ENCODE measurements at regions not wholly inside any gene's neighbourhood (a gene's known extent, or its start where the extent isn't known, plus 50 kb on each side); places are given as distances from the start of the nearest gene placed in this dataset.

DNA sequence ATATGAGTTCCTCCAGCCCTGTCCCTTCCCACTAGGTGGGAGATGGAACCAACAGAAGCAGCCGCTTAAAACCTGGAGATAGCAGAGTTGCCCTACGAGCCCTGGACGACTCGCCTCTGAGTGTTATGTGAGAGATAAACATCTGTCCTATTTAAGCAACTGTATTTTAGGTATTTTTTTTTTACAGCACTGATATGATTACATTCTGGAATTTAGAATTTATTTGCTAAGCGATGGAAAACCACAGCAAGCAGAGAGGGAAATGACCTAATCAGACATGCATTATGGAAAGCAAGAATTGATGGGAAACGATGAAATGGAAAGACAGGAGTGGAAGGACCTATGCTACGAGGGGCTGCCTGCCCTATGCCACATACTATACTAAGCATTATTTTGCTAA lies 379.0 kb upstream of the IL12A start:
- CTCF ChIA-PET (ENCODE audit: unreplicated experiment), result no interaction called here
- no peaks in the 10 kb centered on the region for H3K9me2 ChIP-seq (ENCODE audit: insufficient read depth, low read length)
- POLR2A ChIA-PET, result interaction anchor here (0.8 kb wide), 1 partner anchor 73 kb away, joined by 3 read pairs; no protein-coding TSS in a partner anchor
- no peak overlapping the region for H3K4me2 ChIP-seq (ENCODE audit: low read length)
- no peaks in the 10 kb centered on the region for H3K79me2 ChIP-seq (ENCODE audit: insufficient read depth, low read depth, low read length)
- no TSS peak for BruUV-seq (replicated peaks)
- no peak overlapping the region for H3K27ac ChIP-seq (ENCODE audit: low read depth, low read length, poor library complexity, severe bottlenecking)
- H4K20me1 ChIP-seq (ENCODE audit: insufficient read depth, low read length), result no peaks in the 10 kb centered on the region
- H3K9me3 ChIP-seq (ENCODE audit: low read length), result no peaks in the 10 kb centered on the region
- no peak for TF ChIP-seq EZH2phosphoT487 (IDR thresholded peaks at IDR 0.05; ENCODE audit: borderline replicate concordance, low read depth, low read length)
- TF ChIP-seq CTCF (conservative IDR thresholded peaks at IDR 0.05; ENCODE audit: low read length), result no peak
- DNase-seq (ENCODE audit: low spot score), result no peak
- intact Hi-C loops (cut with micrococcal nuclease; ENCODE audit: unreplicated experiment), result no loop called here
- no peak overlapping the region for H3K4me3 ChIP-seq (ENCODE audit: low read depth, low read length, poor library complexity, severe bottlenecking)
- no peak overlapping the region for H2AFZ ChIP-seq (ENCODE audit: low read length)
- no peaks in the 10 kb centered on the region for H3K36me3 ChIP-seq (ENCODE audit: insufficient read depth, low read length)
- no peaks in the 10 kb centered on the region for H3K4me1 ChIP-seq (ENCODE audit: insufficient read depth, low read length, poor library complexity, severe bottlenecking)

DNA sequence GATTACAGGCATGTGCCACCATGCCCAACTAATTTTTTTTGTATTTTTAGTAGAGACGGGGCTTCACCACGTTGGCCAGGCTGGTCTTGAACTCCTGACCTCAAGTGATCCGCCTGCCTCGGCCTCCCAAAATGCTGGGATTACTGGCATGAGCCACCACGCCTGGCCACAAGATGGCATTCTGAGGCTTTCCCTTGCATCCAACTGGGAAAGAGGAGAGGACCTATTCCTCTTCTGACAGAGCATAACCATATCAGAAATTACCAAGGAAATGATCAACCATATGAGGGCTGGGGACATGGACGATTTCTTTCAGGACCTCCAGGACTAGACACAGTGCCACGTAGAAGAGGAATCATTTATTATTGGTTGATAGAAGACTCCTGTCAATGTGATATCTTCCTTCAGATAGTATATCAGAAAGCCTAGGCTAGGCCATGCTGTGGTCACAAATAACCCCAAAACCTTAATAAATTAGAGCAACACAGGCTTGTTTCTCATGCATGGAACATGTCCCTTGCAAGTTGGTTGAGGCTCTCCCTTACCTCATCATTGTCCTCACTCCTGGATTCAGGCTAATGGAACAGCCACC lies 372.3 kb upstream of the IL12A start:
- BruUV-seq (replicated peaks), result no TSS peak
- Histone ChIP-seq H3K4me3 (ENCODE audit: low read depth, low read length, poor library complexity, severe bottlenecking) (no peak overlapping the region), H3K9me2 (ENCODE audit: insufficient read depth, low read length) (no peaks in the 10 kb centered on the region), H3K36me3 (ENCODE audit: insufficient read depth, low read length) (no peaks in the 10 kb centered on the region), H4K20me1 (ENCODE audit: insufficient read depth, low read length) (no peaks in the 10 kb centered on the region), H2AFZ (ENCODE audit: low read length) (no peak overlapping the region), H3K27ac (ENCODE audit: low read depth, low read length, poor library complexity, severe bottlenecking) (no peak overlapping the region), H3K4me2 (ENCODE audit: low read length) (no peak overlapping the region), H3K4me1 (ENCODE audit: insufficient read depth, low read length, poor library complexity, severe bottlenecking) (no peaks in the 10 kb centered on the region), H3K9me3 (ENCODE audit: low read length) (no peaks in the 10 kb centered on the region), H3K79me2 (ENCODE audit: insufficient read depth, low read depth, low read length) (no peaks in the 10 kb centered on the region)
- ChIA-PET CTCF (ENCODE audit: unreplicated experiment) (no interaction called here), POLR2A (no interaction called here)
- no peak for DNase-seq (ENCODE audit: low spot score)
- intact Hi-C loops (cut with micrococcal nuclease; ENCODE audit: unreplicated experiment), result no loop called here
- TF ChIP-seq EZH2phosphoT487 (IDR thresholded peaks at IDR 0.05; ENCODE audit: borderline replicate concordance, low read depth, low read length), result no peak
- no peak for TF ChIP-seq CTCF (conservative IDR thresholded peaks at IDR 0.05; ENCODE audit: low read length)

DNA sequence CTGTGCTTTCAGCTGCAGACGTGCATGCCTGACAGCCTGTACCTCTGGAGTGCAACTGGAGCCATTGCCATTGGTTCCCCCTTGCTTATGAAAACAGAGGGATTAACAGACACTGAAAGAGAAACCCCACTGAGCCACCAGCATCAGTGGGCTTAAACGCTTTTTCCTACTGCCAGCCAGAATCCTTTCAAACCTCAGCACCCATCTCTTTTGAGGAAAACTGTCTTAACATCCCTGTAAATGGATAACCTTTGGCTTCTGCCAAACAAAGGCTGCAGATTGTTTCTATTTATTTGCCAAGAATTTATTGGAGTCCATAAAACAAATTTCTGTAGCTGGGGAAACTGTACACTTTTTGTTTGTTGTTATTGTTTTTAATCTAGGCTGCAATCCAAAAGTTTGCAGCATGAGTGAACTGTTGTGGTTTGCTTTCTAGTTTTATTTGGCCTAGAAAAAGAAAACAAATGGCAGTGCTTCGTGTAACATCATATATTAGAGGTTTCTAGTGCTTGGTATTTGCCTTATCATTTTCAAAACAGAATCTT lies 369.2 kb upstream of the IL12A start:
- TF ChIP-seq CTCF (conservative IDR thresholded peaks at IDR 0.05; ENCODE audit: low read length) (no peak), EZH2phosphoT487 (IDR thresholded peaks at IDR 0.05; ENCODE audit: borderline replicate concordance, low read depth, low read length) (no peak)
- H3K36me3 ChIP-seq (ENCODE audit: insufficient read depth, low read length), result no peaks in the 10 kb centered on the region
- H3K4me1 ChIP-seq (ENCODE audit: insufficient read depth, low read length, poor library complexity, severe bottlenecking), result no peaks in the 10 kb centered on the region
- ChIA-PET POLR2A (interaction anchor here (1.2 kb wide), 1 partner anchor 43 kb away, joined by 3 read pairs; no protein-coding TSS in a partner anchor), CTCF (ENCODE audit: unreplicated experiment) (no interaction called here)
- no peaks in the 10 kb centered on the region for H4K20me1 ChIP-seq (ENCODE audit: insufficient read depth, low read length)
- intact Hi-C loops (cut with micrococcal nuclease; ENCODE audit: unreplicated experiment), result no loop called here
- no peaks in the 10 kb centered on the region for H3K79me2 ChIP-seq (ENCODE audit: insufficient read depth, low read depth, low read length)
- no peaks in the 10 kb centered on the region for H3K9me2 ChIP-seq (ENCODE audit: insufficient read depth, low read length)
- DNase-seq (ENCODE audit: low spot score), result no peak
- H3K27ac ChIP-seq (ENCODE audit: low read depth, low read length, poor library complexity, severe bottlenecking), result no peak overlapping the region
- no peak overlapping the region for H2AFZ ChIP-seq (ENCODE audit: low read length)
- no peak overlapping the region for H3K4me3 ChIP-seq (ENCODE audit: low read depth, low read length, poor library complexity, severe bottlenecking)
- BruUV-seq (replicated peaks), result no TSS peak
- no peak overlapping the region for H3K4me2 ChIP-seq (ENCODE audit: low read length)
- H3K9me3 ChIP-seq (ENCODE audit: low read length), result no peaks in the 10 kb centered on the region

Measured in OCI-LY7 (cell line).